ENCODE measurements at regions not wholly inside any gene's neighbourhood (a gene's known extent, or its start where the extent isn't known, plus 50 kb on each side); places are given as distances from the start of the nearest gene placed in this dataset.
"Not testable (repeated sequence)": the region's sequence is repeated elsewhere in the genome, so short reads cannot be mapped to it uniquely, and the experiment has no call there.

DNA sequence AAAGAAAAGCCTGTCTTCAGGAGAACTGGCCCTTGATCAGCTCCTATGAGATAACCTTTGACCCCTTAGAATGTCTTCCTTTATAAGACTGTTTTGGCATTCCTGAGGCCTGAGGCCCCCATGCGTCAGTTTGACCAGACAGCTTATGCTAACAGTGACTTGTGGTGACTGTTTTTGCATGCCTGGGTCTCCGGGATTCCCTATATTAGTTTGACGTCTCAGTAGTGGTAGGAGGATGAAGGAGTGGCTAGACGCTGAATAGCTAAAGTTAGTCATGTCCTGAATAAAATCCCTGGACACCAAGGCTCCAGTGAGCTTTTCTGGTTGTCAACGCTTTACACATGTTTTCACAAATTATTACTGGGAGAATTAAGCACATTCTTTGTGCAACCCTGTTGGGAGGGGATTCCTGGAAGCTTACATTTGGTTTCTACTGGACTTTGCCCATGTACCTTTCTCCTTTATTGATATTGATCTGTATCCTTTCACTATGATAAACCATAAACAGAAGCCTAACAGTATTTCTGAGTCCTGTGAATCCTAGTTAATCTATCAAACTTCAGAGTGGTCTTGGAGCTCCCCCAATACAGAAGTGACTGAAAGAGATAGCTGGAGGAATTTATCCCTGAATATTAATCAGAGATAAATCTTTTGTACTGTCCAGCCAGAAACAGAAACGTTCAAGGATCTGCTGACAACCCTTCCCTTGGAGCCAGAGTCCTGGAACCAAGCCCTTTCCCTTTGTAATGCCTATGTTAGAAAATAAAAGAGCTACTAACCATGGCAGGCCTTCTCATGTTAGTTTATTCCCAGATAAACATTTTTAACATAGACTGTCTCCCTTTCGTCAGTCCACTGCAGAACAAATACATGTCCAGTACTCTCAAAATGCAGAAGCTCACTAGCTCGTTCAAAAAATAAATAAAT lies 479.2 kb downstream of the RPS29 start:
- Histone ChIP-seq H3K4me3 (no peak overlapping the region), H3K27ac (peak overlapping the region; percentile 17; the same call in 1 of the 2 replicates), H3K27me3 (no peaks in the 10 kb centered on the region), H3K9me3 (replicated peaks) (no peaks in the 10 kb centered on the region), H3K36me3 (no peaks in the 10 kb centered on the region), H3K4me1 (peaks cover 2% of the 10 kb centered on the region; the same call in 1 of the 2 replicates)
- DNase-seq = peak; percentile 17 to 27

DNA sequence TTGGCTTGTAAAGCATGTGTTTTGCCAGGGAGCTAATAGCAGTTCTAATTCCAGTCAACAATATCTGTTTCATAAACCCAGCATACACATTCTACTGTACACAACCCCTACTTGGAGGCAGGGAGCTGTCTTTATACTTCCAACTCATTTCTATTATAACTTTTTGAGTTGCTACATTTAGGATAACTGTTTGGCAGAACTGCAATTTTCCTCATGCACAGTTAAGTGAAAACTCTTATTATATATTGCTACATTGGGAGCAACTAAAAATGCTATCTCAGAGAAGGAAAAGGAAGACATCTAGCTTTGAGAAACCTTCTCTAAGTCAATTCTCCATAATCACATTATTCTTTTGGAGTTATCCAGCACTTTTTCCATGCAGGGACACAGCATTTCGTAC lies 480.2 kb downstream of the RPS29 start:
- no peaks in the 10 kb centered on the region for H3K36me3 ChIP-seq
- DNase-seq = no peak
- H3K4me3 ChIP-seq = no peak overlapping the region
- H3K27me3 ChIP-seq = no peaks in the 10 kb centered on the region
- H3K4me1 ChIP-seq = peaks cover 2% of the 10 kb centered on the region; the same call in 1 of the 2 replicates
- no peaks in the 10 kb centered on the region for H3K9me3 ChIP-seq (replicated peaks)
- no peak overlapping the region for H3K27ac ChIP-seq

DNA sequence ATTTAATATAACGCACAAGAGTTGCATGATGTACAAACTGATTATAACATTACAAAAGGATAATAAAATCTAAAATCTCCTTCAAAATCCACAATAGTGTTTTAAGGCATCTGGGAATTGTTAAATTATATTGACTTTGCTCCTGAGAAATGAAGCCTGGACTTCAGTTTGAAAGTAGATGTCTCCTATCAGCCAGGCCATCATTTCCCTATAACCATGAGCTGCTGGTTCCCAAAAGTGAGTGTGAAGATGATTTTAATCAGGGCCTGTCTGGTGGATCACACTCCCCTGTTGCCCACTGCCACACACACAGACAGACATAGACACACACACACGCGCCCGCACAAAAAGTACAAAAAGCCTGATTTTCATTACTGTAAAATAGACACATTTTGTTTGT lies 480.7 kb downstream of the RPS29 start:
- H3K36me3 ChIP-seq = no peaks in the 10 kb centered on the region
- no peak overlapping the region for H3K27ac ChIP-seq

DNA sequence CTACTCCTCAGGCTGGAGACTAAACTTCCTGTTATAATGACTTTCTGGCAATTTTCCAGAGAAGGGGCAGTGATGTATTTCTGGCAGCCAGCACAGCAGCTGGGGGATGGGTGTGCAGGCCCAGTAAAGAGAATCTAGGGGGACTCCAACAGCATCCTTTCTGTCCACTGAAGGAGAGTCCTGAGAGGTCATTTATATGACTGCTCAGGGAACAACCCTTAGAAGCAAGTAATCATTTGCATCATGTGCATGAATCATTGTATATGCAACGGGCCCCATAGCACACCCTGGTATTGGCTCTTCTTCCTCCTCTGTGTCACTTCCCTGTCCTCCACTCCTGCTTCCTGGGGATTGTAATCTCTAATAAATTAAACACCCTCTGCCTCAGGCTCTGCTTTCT lies 493.8 kb downstream of the RPS29 start:
- no peaks in the 10 kb centered on the region for H3K4me1 ChIP-seq
- no peak overlapping the region for H3K27ac ChIP-seq
- H3K27me3 ChIP-seq = no peaks in the 10 kb centered on the region
- no peaks in the 10 kb centered on the region for H3K36me3 ChIP-seq
- DNase-seq = peak; percentile 4 to 34
- no peaks in the 10 kb centered on the region for H3K9me3 ChIP-seq (replicated peaks)
- no peak overlapping the region for H3K4me3 ChIP-seq

More for the DNA sequence above, 480.7 kb downstream of the RPS29 start:
- Histone ChIP-seq H3K27me3 (no peaks in the 10 kb centered on the region), H3K9me3 (replicated peaks) (no peaks in the 10 kb centered on the region), H3K4me1 (peaks cover 2% of the 10 kb centered on the region; the same call in 1 of the 2 replicates), H3K4me3 (no peak overlapping the region)
- no peak for DNase-seq

DNA sequence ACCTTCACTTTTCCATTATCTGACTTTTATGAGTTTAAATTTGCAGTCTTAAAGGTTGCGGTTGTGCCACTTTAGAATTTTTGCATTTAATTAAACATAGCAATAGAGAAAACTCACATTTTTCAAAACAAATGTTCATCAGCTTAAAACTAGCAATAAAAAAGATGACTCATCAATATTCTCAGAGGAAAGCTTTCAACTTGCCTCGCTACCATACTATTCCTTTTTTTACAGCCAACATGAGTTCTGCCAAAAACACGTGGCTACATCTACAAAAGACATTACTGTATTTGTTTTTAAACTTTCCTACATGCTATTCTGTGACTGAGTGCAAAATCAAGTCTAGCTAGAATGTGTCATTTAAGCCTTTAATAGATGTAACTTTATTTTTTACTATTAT lies 497.1 kb downstream of the RPS29 start:
- Histone ChIP-seq H3K9me3 (replicated peaks) (no peaks in the 10 kb centered on the region), H3K36me3 (no peaks in the 10 kb centered on the region), H3K4me3 (no peak overlapping the region), H3K4me1 (no peaks in the 10 kb centered on the region), H3K27me3 (no peaks in the 10 kb centered on the region), H3K27ac (no peak overlapping the region)
- no peak for DNase-seq

DNA sequence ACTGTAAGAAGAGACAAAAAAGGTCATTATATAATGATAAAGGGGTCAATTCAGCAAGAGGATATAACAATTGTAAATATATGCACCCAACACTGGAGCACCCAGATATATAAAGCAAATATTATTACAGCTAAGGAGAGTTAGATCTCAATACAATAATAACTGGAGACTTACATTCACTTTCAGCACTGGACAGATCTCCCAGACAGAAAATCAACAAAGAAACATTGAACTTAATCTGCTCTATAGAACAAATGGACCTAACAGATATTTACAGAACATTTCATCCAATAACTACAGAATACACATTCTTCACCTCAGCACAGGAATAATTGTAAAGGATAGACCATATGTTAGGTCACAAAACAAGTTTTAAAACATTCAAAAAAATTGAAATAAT lies 512.9 kb downstream of the RPS29 start:
- not testable (repeated sequence) for H3K27me3 ChIP-seq; H3K9me3 ChIP-seq (replicated peaks); DNase-seq; H3K4me1 ChIP-seq; H3K4me3 ChIP-seq; H3K36me3 ChIP-seq; H3K27ac ChIP-seq

DNA sequence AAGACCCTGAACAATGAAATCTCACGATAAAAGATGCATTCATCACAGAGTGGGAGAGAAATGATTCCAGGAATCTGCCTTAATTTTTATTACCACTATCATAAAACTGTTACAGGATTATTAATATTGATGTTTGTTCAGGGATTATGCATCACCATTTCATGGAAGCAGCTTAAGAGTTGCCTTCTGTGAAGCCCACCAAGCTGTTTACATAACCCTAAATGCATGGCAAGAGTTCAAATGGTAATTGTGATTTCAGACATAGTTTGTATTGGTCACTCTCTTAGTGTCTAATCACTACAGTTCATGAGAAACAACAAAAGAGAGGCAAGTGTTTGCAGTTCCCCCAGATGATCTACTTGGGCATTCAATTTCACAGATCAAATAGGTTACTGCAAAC lies 527.7 kb downstream of the RPS29 start:
- Histone ChIP-seq H3K9me3 (replicated peaks) (no peaks in the 10 kb centered on the region), H3K4me3 (no peak overlapping the region), H3K4me1 (peaks cover 3% of the 10 kb centered on the region; the same call in 1 of the 2 replicates), H3K36me3 (no peaks in the 10 kb centered on the region), H3K27ac (no peak overlapping the region), H3K27me3 (no peaks in the 10 kb centered on the region)
- DNase-seq = no peak

DNA sequence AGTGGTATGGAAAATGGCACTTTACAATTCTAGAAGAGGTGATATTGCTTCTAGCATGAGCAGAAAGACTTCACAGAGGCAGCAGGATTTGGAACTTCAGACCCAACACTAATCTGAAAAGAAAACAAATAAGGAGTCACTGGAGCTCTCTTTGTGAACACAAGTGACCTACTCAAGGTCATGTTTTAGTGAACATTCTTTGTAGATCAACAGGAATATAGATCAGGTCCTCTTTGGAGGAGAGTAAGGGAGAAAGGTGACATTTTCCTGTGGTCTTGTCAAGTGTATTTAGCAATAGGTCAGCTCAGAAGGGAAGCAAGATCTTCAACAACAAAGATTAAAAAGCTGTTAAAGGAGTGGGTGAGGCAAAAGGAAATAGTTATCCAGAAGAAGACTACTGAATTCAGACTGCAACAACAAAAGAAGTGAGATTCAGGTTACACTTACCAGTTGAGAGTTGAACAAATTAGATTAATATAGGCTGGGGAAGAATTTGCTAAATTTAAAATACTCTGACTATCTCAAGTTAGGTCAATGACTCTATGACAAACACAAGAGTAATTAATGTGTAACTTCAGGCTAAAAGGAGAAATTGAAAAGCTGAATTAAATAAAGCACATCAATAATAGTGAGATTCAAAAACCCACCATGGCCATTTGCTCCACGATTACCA lies 528.2 kb downstream of the RPS29 start:
- Histone ChIP-seq H3K36me3 (no peaks in the 10 kb centered on the region), H3K27ac (no peak overlapping the region), H3K4me1 (peaks cover 4% of the 10 kb centered on the region; the same call in 1 of the 2 replicates), H3K9me3 (replicated peaks) (no peaks in the 10 kb centered on the region), H3K4me3 (no peak overlapping the region), H3K27me3 (no peaks in the 10 kb centered on the region)
- DNase-seq = no peak

DNA sequence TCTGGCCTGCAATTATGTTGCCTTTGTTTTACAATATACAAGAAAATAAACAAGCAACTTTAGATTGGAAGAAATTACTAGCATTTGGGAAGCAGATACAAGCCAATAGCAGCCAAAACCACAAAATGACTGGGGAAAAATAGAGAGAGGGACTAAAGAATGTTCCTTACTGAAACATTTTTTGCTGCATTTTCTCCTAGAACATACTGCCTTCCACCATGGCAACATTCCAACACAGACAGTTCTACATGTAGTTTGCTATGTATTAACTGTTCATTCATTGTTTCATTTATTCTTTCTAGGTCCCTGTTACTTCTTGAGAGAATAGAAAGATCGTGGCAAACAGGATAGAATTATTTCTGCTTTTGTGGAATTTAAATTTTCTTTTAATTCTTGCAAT lies 530.2 kb downstream of the RPS29 start:
- Histone ChIP-seq H3K27ac (no peak overlapping the region), H3K9me3 (replicated peaks) (no peaks in the 10 kb centered on the region), H3K27me3 (no peaks in the 10 kb centered on the region), H3K36me3 (no peaks in the 10 kb centered on the region), H3K4me1 (peaks cover 23% of the 10 kb centered on the region), H3K4me3 (no peak overlapping the region)
- no peak for DNase-seq

DNA sequence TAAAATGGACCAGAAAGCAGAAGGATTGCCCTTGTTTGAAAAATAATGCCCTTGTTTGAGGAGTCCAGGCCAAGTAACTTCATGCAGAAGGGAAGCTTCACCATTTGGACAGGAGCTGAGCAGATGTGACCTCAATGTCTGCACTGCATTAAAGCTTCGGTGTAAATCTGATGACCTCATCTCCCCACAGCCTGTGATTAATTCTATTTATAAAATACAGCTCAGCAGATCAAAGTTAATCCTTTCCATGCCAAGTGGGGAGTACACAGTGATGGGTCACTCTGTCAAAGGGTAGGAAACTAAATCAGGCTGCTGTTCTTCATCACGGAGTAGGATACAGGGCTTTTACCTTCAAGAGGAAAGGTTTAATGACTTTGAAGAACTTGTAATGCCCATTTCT lies 533.7 kb downstream of the RPS29 start:
- Histone ChIP-seq H3K36me3 (no peaks in the 10 kb centered on the region), H3K4me1 (peaks cover 32% of the 10 kb centered on the region), H3K27ac (no peak overlapping the region), H3K27me3 (no peaks in the 10 kb centered on the region), H3K9me3 (replicated peaks) (no peaks in the 10 kb centered on the region), H3K4me3 (no peak overlapping the region)
- DNase-seq = peak; percentile 46 to 68

DNA sequence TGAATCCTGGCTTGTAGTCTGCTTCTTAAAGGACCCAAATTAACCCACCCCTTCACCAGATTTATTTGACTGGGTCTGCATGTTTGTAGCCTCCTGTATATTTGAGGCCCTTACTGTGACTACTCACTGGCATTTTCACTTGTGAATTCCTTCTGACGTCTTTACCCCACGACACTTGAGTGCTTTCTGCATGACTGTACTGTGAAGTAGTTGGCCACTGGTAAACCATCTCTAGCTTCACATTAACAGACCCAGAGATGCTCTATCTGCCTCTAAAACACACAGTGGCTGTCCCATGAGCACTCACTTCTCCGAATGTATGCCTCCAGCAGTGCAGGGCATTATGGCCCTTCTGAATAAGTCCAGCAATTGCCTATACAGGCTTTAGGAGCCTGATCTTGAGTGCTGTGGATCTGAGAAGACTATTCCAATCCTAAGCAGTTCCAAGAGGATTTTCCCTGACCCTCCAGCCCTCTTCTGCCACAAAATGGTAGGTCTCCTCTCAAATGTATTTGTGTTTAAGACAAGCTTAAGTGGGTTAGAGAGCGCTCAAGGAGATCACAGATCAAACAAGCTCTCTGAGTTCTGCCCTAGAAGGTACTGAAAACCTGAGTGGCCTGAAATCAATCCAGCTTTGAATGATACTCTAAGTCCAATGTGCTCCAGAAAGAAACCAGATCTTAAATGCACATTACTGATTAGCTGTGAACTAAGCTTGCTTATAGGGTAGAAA lies 534.7 kb downstream of the RPS29 start:
- Histone ChIP-seq H3K27me3 (no peaks in the 10 kb centered on the region), H3K4me3 (no peak overlapping the region), H3K4me1 (peaks cover 32% of the 10 kb centered on the region), H3K36me3 (no peaks in the 10 kb centered on the region), H3K9me3 (replicated peaks) (no peaks in the 10 kb centered on the region), H3K27ac (peak overlapping the region; percentile 19)
- DNase-seq = no peak

DNA sequence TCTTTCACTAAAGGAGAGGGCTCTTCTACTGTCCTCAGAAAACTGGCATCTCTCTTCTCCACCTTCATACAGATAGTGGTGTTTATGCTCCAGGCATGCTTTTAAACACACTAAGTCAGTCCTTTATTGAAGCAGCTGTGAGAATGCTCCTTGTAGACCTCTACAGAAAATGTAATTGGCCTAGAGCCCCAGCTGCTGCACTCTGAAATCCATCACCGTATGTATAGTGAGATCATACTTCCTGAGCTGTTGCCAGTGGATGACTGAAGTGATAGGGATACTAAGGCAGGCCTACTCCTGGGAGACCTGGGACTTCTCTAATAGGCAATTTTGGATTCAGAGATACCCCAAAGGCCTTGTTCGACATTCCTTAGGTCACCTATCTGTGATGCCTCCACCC lies 535.4 kb downstream of the RPS29 start:
- peaks cover 32% of the 10 kb centered on the region for H3K4me1 ChIP-seq
- peak overlapping the region; percentile 19 for H3K27ac ChIP-seq
- H3K36me3 ChIP-seq = no peaks in the 10 kb centered on the region
- H3K27me3 ChIP-seq = no peaks in the 10 kb centered on the region
- H3K9me3 ChIP-seq (replicated peaks) = no peaks in the 10 kb centered on the region
- no peak overlapping the region for H3K4me3 ChIP-seq
- peak; percentile 44 to 71 for DNase-seq

DNA sequence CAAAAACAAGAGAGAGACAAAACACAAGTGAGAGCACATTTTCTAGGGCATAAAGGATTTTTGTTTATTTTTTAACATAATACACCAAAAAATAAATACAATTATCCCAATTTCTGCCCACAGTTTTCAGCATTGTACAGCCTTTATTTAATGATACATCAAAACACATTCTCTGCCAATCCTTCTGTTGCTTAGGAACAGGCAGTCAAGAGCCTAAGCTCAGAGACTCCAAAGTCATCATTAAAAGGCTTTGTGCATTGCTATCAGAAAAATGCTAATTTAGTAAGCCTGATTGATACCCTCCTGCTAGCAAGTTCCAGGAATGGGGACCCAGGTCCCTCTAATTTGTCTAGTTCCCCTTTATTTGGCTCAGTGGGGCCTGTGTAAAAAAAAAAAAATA lies 536.5 kb downstream of the RPS29 start:
- Histone ChIP-seq H3K9me3 (replicated peaks) (no peaks in the 10 kb centered on the region), H3K27ac (no peak overlapping the region), H3K4me1 (peaks cover 32% of the 10 kb centered on the region), H3K27me3 (no peaks in the 10 kb centered on the region), H3K36me3 (no peaks in the 10 kb centered on the region), H3K4me3 (no peak overlapping the region)
- no peak for DNase-seq

DNA sequence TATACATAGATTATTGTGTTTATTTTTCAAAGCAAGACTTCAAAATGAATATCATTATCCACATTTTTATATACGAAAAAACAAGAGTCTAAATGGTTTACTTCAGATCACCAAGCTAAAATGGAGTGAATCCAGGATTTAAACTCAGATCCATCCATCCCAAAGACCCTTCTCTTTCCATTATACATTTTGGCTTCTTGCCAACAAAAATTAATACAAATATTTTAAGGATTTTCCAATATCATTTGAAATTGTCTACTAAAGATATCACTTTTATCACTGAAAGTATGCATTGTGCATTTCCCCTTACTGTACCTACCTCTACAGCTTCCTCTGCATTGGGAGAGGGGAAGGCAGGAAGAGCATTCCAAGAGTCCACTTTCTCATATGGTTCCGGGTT lies 541.2 kb downstream of the RPS29 start:
- Histone ChIP-seq H3K4me1 (no peaks in the 10 kb centered on the region; the same call in 1 of the 2 replicates), H3K9me3 (replicated peaks) (no peaks in the 10 kb centered on the region), H3K36me3 (no peaks in the 10 kb centered on the region), H3K27me3 (no peaks in the 10 kb centered on the region), H3K27ac (no peak overlapping the region), H3K4me3 (no peak overlapping the region)
- DNase-seq = no peak

DNA sequence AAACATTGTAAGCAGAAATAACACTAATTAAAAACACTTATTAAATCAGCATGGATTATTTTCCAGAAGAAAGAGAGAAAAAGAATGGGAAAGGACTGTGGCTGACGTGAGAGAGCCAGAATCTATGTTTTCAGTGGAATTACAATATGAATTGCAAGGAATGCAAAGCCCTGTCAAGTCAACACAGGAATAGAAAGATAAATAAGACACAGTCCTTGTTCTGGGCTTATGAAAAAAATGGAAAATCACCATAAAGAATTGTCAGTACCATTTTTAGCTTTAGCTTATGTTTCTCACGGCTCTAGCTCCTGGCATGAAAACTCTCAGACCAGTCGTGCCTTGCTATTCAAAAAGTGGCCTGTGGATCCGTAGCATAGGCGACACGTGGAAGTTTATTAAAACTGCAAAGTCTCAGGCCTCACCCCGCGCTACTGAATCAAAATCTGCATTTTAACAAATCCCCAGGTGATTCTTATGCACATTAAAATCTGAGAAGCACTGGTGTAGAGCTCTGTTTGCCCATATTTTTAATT lies 549.1 kb downstream of the RPS29 start:
- Histone ChIP-seq H3K27me3 (no peaks in the 10 kb centered on the region), H3K36me3 (no peaks in the 10 kb centered on the region)
- DNase-seq = no peak

More for the DNA sequence above, 549.1 kb downstream of the RPS29 start:
- Histone ChIP-seq H3K9me3 (replicated peaks) (no peaks in the 10 kb centered on the region), H3K27ac (no peak overlapping the region), H3K4me1 (no peaks in the 10 kb centered on the region), H3K4me3 (no peak overlapping the region)
